OCI-LY3 (cell line): ENCODE measurements at regions not wholly inside any gene's neighbourhood (a gene's known extent, or its start where the extent isn't known, plus 50 kb on each side); places are given as distances from the start of the nearest gene placed in this dataset.

Experiments
- H2AFZ ChIP-seq: fragments of 200-600, 300-600 bp; shearing (Covaris generic); 2 replicates; pipeline ENCODE4 v1.6.0; 2014; ENCODE audit warnings: antibody characterized with exemption, low read depth, low read length
- H3K27ac ChIP-seq: fragments of 200-600, 300-600 bp; sonication (generic); 2 replicates; pipeline ENCODE4 v1.5.1; 2014; ENCODE audit warnings: mild to moderate bottlenecking, low read length, moderate library complexity, mixed read lengths
- H3K27me3 ChIP-seq: fragments of 200-600, 300-600 bp; sonication (generic); 2 replicates; pipeline ENCODE4 v1.6.1; 2014; ENCODE audit warnings: low read depth, low read length, mixed read lengths
- H3K36me3 ChIP-seq: fragments of 200-600, 300-600 bp; sonication (generic); replicated peaks from 2 replicates; pipeline ENCODE3; 2014; ENCODE audit warnings: low read depth, low read length, mixed read lengths
- H3K4me1 ChIP-seq: fragments of 300-600, 200-600 bp; sonication (generic); 2 replicates; pipeline ENCODE4 v1.6.1; 2014; ENCODE audit warnings: low read length, mixed read lengths
- H3K4me2 ChIP-seq: fragments of 200-600, 300-600 bp; sonication (generic); 2 replicates; pipeline ENCODE4 v1.6.1; 2014; ENCODE audit warnings: low read length, mixed read lengths
- H3K4me3 ChIP-seq: fragments of 300-600, 200-600 bp; sonication (generic); 2 replicates; pipeline ENCODE4 v1.5.1; 2014; ENCODE audit warnings: antibody characterized with exemption, mild to moderate bottlenecking, low read length, moderate library complexity
- H3K79me2 ChIP-seq: fragments of 300-600, 200-600 bp; shearing (Covaris generic); 2 replicates; pipeline ENCODE4 v1.6.1; 2014; ENCODE audit warnings: mild to moderate bottlenecking, low read length, mixed read lengths
- H3K9ac ChIP-seq: fragments of 300-600, 200-600 bp; shearing (Covaris generic); 2 replicates; pipeline ENCODE4 v1.6.0; 2014; ENCODE audit warnings: mild to moderate bottlenecking, low read length, moderate library complexity
- H3K9me3 ChIP-seq: fragments of 200-600, 300-600 bp; shearing (Covaris generic); 2 replicates; pipeline ENCODE4 v1.6.1; 2014; ENCODE audit warnings: low read length, mixed read lengths; ENCODE audit not compliant: insufficient read depth
- H4K20me1 ChIP-seq: fragments of 200-600, 300-600 bp; sonication (generic); 2 replicates; pipeline ENCODE4 v1.6.1; 2016; ENCODE audit warnings: low read length, mixed read lengths; ENCODE audit not compliant: insufficient read depth
- CTCF ChIP-seq: fragments of 200-600, 300-600 bp; sonication (generic); IDR thresholded peaks from 2 replicates; pipeline ENCODE4 v1.5.1; 2014; ENCODE audit warnings: antibody characterized with exemption, low read length, low read depth
- EZH2phosphoT487 ChIP-seq: fragments of 200-600 bp; shearing (Covaris generic); IDR thresholded peaks from 2 replicates; pipeline ENCODE4 v1.6.1; 2018; ENCODE audit warnings: antibody characterized with exemption, mixed run types, low read depth

GRCh38 chr5:152673601-152674000, 268.5 kb upstream of the NMUR2 start:
- no peak for TF ChIP-seq EZH2phosphoT487
- TF ChIP-seq CTCF = no peak
- no peaks in the 10 kb centered on the region for H3K36me3 ChIP-seq
- H2AFZ ChIP-seq = no peak overlapping the region
- H3K4me2 ChIP-seq = no peak overlapping the region
- H3K4me1 ChIP-seq = no peaks in the 10 kb centered on the region
- no peaks in the 10 kb centered on the region for H3K27me3 ChIP-seq
- no peak overlapping the region for H3K27ac ChIP-seq
- H4K20me1 ChIP-seq = no peaks in the 10 kb centered on the region
- no peak overlapping the region for H3K4me3 ChIP-seq
- no peaks in the 10 kb centered on the region for H3K9me3 ChIP-seq
- H3K9ac ChIP-seq = no peak overlapping the region
- no peaks in the 10 kb centered on the region for H3K79me2 ChIP-seq

- Histone ChIP-seq H3K4me2 (no peak overlapping the region), H3K36me3 (no peaks in the 10 kb centered on the region), H3K27ac (no peak overlapping the region), H3K4me3 (no peak overlapping the region), H2AFZ (no peak overlapping the region), H3K9me3 (no peaks in the 10 kb centered on the region), H4K20me1 (no peaks in the 10 kb centered on the region), H3K9ac (no peak overlapping the region), H3K79me2 (no peaks in the 10 kb centered on the region), H3K27me3 (no peaks in the 10 kb centered on the region), H3K4me1 (no peaks in the 10 kb centered on the region)
- TF ChIP-seq CTCF = no peak
- no peak for TF ChIP-seq EZH2phosphoT487
Measured at GRCh38 chr5:152674403-152674802, 269.3 kb upstream of the NMUR2 start.

- Histone ChIP-seq H3K9ac (no peak overlapping the region), H3K4me3 (no peak overlapping the region), H3K4me2 (no peak overlapping the region), H3K79me2 (no peaks in the 10 kb centered on the region), H3K4me1 (no peaks in the 10 kb centered on the region), H2AFZ (no peak overlapping the region), H3K27me3 (no peaks in the 10 kb centered on the region), H3K9me3 (no peaks in the 10 kb centered on the region), H3K36me3 (no peaks in the 10 kb centered on the region), H4K20me1 (no peaks in the 10 kb centered on the region), H3K27ac (no peak overlapping the region)
- TF ChIP-seq CTCF = no peak
- TF ChIP-seq EZH2phosphoT487 = no peak
Measured at GRCh38 chr5:152676196-152676595, 271.1 kb upstream of the NMUR2 start.

GRCh38 chr5:152683205-152683604, 278.1 kb upstream of the NMUR2 start:
- Histone ChIP-seq H2AFZ (no peak overlapping the region), H3K4me3 (no peak overlapping the region), H3K27ac (no peak overlapping the region), H3K9me3 (no peaks in the 10 kb centered on the region), H4K20me1 (no peaks in the 10 kb centered on the region), H3K36me3 (no peaks in the 10 kb centered on the region), H3K79me2 (no peaks in the 10 kb centered on the region), H3K4me2 (no peak overlapping the region), H3K27me3 (no peaks in the 10 kb centered on the region), H3K9ac (no peak overlapping the region), H3K4me1 (no peaks in the 10 kb centered on the region)
- TF ChIP-seq EZH2phosphoT487 (no peak), CTCF (no peak)
